Breast epithelium (tissue), 4 donors: ENCODE measurements at regions not wholly inside any gene's neighbourhood (a gene's known extent, or its start where the extent isn't known, plus 50 kb on each side); places are given as distances from the start of the nearest gene placed in this dataset.

ENCODE experiments used
- DNase-seq, 2 donors: peaks; one replicate each; pipeline ENCODE4 v3.0.0-alpha.2; 2019; ENCODE audit warnings: low spot score in 2 of 2
- H3K27ac ChIP-seq, 2 donors: fragments of 200-600 bp; sonication (generic) in 1 of 2; one replicate each; pipeline ENCODE4 v1.5.1; 2016 to 2019; ENCODE audit warnings: mild to moderate bottlenecking in 1 of 2
- H3K27me3 ChIP-seq, 2 donors: fragments of 200-600 bp; sonication (generic) in 1 of 2; one replicate each; pipeline versions ENCODE4 v1.5.1 to v1.6.0; 2017 to 2019; ENCODE audit warnings: control low read depth in 1 of 2, mild to moderate bottlenecking in 1 of 2
- H3K36me3 ChIP-seq: fragments of 200-600 bp; one replicate; pipeline ENCODE4 v1.5.1; 2019
- H3K4me1 ChIP-seq, 2 donors: fragments of 200-600 bp; sonication (generic); one replicate each; pipeline ENCODE4 v1.5.1; 2016 to 2019; ENCODE audit warnings: control low read depth in 1 of 2
- H3K4me3 ChIP-seq, 3 donors: fragments of 200-600 bp; sonication (generic); 1 replicate in 2 of 3; 2 replicates in 1 of 3; pipeline ENCODE4 v1.5.1; 2016 to 2019; ENCODE audit warnings: mild to moderate bottlenecking in 3 of 3, moderate library complexity in 2 of 3
- H3K9me3 ChIP-seq, 2 donors: fragments of 200-600 bp; sonication (generic) in 1 of 2; one replicate each; pipeline ENCODE4 v1.5.1; 2016 to 2019; ENCODE audit warnings: control low read depth in 1 of 2
- CTCF ChIP-seq, 3 donors: fragments of 450-650 bp; IDR thresholded peaks; one replicate each; pipeline ENCODE4 v1.5.1; 2016 to 2017; ENCODE audit warnings: antibody characterized with exemption in 3 of 3, mild to moderate bottlenecking in 3 of 3, moderate library complexity in 3 of 3
- POLR2A ChIP-seq: fragments of 450-650 bp; IDR thresholded peaks from one replicate; pipeline ENCODE4 v1.6.1; 2016; ENCODE audit warnings: antibody characterized with exemption, mild to moderate bottlenecking, moderate library complexity
- POLR2AphosphoS5 ChIP-seq, 3 donors: sonication (generic); formaldehyde crosslinking; IDR thresholded peaks; one replicate each; pipeline ENCODE4 v1.6.1; 2017; ENCODE audit warnings: antibody characterized with exemption in 3 of 3
- intact Hi-C: fragments of 100-400 bp; cut with DNase I; formaldehyde crosslinking; loops from one replicate; pipeline ENCODE4 v1.15.1; 2023; ENCODE audit warnings: low total_unique reads

GRCh38 chr6:47141171-47141570 lies 99.0 kb upstream of the ADGRF1 start:
- no peak for DNase-seq
- H3K27ac ChIP-seq: no peak overlapping the region
- H3K4me3 ChIP-seq: no peak overlapping the region
- intact Hi-C loops: no loop called here
- no peaks in the 10 kb centered on the region for H3K36me3 ChIP-seq
- no peaks in the 10 kb centered on the region for H3K4me1 ChIP-seq
- TF ChIP-seq POLR2AphosphoS5 (IDR thresholded peaks at IDR 0.05) (no peak), POLR2A (no peak), CTCF (IDR thresholded peaks at IDR 0.05) (no peak)
- H3K9me3 ChIP-seq: no peaks in the 10 kb centered on the region
- H3K27me3 ChIP-seq: no peaks in the 10 kb centered on the region

GRCh38 chr6:47138046-47138445 lies 95.9 kb upstream of the ADGRF1 start:
- Histone ChIP-seq H3K27me3 (no peaks in the 10 kb centered on the region), H3K4me1 (no peaks in the 10 kb centered on the region), H3K9me3 (no peaks in the 10 kb centered on the region), H3K36me3 (no peaks in the 10 kb centered on the region), H3K4me3 (no peak overlapping the region), H3K27ac (no peak overlapping the region)
- intact Hi-C loops: no loop called here
- TF ChIP-seq CTCF (IDR thresholded peaks at IDR 0.05): no peak
- DNase-seq: no peak

DNA sequence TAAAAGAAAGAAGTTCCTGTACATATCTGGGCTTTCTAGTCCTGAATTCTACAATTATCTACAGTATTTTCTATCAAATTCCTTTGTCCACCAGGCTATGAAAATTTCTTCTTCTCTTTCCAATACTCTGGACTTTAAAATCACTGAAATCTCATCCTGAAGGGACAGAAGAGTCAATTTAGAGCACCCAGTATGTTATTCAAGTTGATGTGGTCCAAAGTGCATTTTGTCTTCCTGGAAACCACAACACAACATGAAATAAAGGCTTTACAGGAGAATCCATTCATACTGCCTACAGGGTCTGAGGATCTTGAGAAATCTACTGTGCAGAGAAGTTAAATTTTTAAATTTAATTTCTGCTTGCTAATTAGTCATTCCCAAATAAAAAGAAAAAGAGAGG lies 94.9 kb upstream of the ADGRF1 start:
- Histone ChIP-seq H3K4me3 (no peak overlapping the region), H3K27me3 (no peaks in the 10 kb centered on the region), H3K36me3 (no peaks in the 10 kb centered on the region), H3K9me3 (no peaks in the 10 kb centered on the region), H3K4me1 (no peaks in the 10 kb centered on the region), H3K27ac (no peak overlapping the region)
- no peak for TF ChIP-seq POLR2A
- no peak for TF ChIP-seq POLR2AphosphoS5 (IDR thresholded peaks at IDR 0.05)
- TF ChIP-seq CTCF (IDR thresholded peaks at IDR 0.05): no peak
- no peak for DNase-seq
- intact Hi-C loops: no loop called here

DNA sequence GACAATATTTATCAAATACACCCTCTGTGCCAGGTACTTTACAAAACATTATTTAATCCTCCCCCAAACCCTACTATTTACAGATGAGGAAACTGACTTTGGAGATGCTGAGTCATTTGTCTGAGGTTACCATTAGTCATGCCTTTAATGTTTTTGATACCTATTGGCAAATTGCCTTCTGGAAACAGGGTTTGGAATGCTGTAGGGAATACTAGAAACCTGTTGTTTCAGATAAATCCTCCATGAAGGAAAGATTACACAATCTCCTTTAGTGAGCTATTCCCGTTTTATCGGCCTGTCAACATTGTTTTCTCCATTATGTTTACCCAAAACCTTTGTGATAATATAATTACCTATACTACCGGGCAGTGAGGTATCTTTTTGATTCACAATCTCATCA lies 93.6 kb upstream of the ADGRF1 start:
- Histone ChIP-seq H3K4me3 (no peak overlapping the region), H3K9me3 (no peaks in the 10 kb centered on the region), H3K36me3 (no peaks in the 10 kb centered on the region), H3K27me3 (no peaks in the 10 kb centered on the region), H3K4me1 (no peaks in the 10 kb centered on the region), H3K27ac (no peak overlapping the region)
- no peak for DNase-seq
- TF ChIP-seq CTCF (IDR thresholded peaks at IDR 0.05): no peak
- intact Hi-C loops: no loop called here

DNA sequence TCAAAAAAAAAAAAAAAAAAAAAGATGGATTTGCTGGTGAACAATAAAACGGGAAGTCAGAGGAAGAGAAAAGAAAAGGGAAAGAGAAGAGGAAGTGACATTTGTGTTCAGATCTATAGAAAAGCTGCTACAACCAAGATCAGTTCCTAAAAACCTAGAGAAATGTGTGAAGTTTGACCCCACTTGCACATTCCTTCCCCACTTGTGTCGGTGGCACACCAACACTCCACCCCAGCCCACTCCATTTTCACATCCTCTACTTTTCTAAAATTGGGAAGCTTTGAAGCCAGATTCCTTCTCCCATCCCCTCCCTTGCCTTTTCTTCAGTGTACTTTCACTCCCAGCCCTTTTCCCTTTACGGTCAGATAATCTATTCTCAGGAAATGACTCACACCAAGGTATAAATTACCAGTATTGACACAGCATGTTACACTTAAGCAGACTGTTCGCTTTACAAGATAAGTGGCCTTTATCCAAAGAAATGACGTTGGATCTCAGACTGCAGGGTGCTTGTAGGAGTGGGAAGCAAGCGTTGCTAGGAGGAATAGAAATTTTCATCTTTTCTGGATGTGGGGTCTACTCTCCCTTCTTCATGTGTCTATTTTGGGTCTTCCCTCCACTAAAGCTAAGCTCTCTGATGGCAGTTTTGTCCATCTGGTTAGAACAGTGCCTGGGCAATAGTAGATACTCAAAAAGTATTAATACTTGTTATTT lies 92.5 kb upstream of the ADGRF1 start:
- DNase-seq: no peak
- Histone ChIP-seq H3K9me3 (no peaks in the 10 kb centered on the region), H3K36me3 (no peaks in the 10 kb centered on the region), H3K4me3 (no peak overlapping the region), H3K4me1 (no peaks in the 10 kb centered on the region), H3K27ac (no peak overlapping the region), H3K27me3 (no peaks in the 10 kb centered on the region)
- intact Hi-C loops: no loop called here
- TF ChIP-seq CTCF (IDR thresholded peaks at IDR 0.05) (no peak), POLR2A (no peak), POLR2AphosphoS5 (IDR thresholded peaks at IDR 0.05) (no peak)
